Liver (tissue), 7 donors: ENCODE measurements at regions not wholly inside any gene's neighbourhood (a gene's known extent, or its start where the extent isn't known, plus 50 kb on each side); places are given as distances from the start of the nearest gene placed in this dataset.
A peak's percentile ranks its signal among the peaks of the same experiment; 100 is the strongest.

ENCODE experiments used
- DNase-seq: peaks from one replicate; pipeline ENCODE4 v3.0.0-alpha.2; 2017; ENCODE audit warnings: low spot score
- H3K27ac ChIP-seq, 2 donors: one replicate each; pipeline ENCODE4 v1.7.0; 2013; ENCODE audit warnings: inconsistent platforms in 2 of 2, low read length in 2 of 2, control low read depth in 1 of 2, low read depth in 1 of 2, mild to moderate bottlenecking in 1 of 2
- H3K27me3 ChIP-seq, 4 donors: one replicate each; pipeline versions ENCODE4 v1.6.1 to v1.7.0; 2013; ENCODE audit warnings: low read length in 3 of 4, inconsistent platforms in 1 of 4, mild to moderate bottlenecking in 1 of 4, moderate library complexity in 1 of 4; ENCODE audit not compliant: control insufficient read depth in 4 of 4, insufficient read depth in 4 of 4
- H3K36me3 ChIP-seq, 4 donors: one replicate each; pipeline versions ENCODE4 v1.6.1 to v1.7.0; 2013; ENCODE audit warnings: low read length in 3 of 4, mild to moderate bottlenecking in 3 of 4, low read depth in 1 of 4, moderate library complexity in 1 of 4; ENCODE audit not compliant: control insufficient read depth in 4 of 4, insufficient read depth in 3 of 4
- H3K4me1 ChIP-seq, 4 donors: one replicate each; pipeline versions ENCODE4 v1.6.1 to v1.7.0; 2013; ENCODE audit warnings: low read length in 3 of 4, mild to moderate bottlenecking in 3 of 4, moderate library complexity in 1 of 4; ENCODE audit not compliant: control insufficient read depth in 4 of 4, insufficient read depth in 4 of 4
- H3K4me3 ChIP-seq, 3 donors: one replicate each; pipeline versions ENCODE4 v1.6.1 to v1.7.0; 2013; ENCODE audit warnings: low read length in 3 of 3, control low read depth in 1 of 3, low read depth in 1 of 3, mild to moderate bottlenecking in 1 of 3
- H3K9ac ChIP-seq, 2 donors: one replicate each; pipeline ENCODE4 v1.7.0; 2013; ENCODE audit warnings: low read length in 2 of 2, mild to moderate bottlenecking in 2 of 2, moderate library complexity in 2 of 2, control low read depth in 1 of 2, low read depth in 1 of 2
- H3K9me3 ChIP-seq, 4 donors: one replicate each; pipeline versions ENCODE4 v1.6.1 to v1.7.0; 2013; ENCODE audit warnings: low read length in 3 of 4; ENCODE audit not compliant: control insufficient read depth in 4 of 4
- EGR1 ChIP-seq, 2 donors: IDR thresholded peaks; 2 replicates each; pipeline ENCODE4 v1.6.1; 2016 to 2018; ENCODE audit warnings: antibody characterized with exemption in 2 of 2, low read depth in 2 of 2
- FOXA1 ChIP-seq: IDR thresholded peaks from 2 replicates; pipeline ENCODE4 v1.6.1; 2016; ENCODE audit warnings: antibody characterized with exemption
- FOXA2 ChIP-seq: IDR thresholded peaks from 2 replicates; pipeline ENCODE4 v1.6.1; 2016; ENCODE audit warnings: antibody characterized with exemption
- GABPA ChIP-seq, 2 donors: IDR thresholded peaks in 1 of 2; conservative IDR thresholded peaks in 1 of 2; 2 replicates each; pipeline ENCODE4 v1.6.1; 2016; ENCODE audit warnings: antibody characterized with exemption in 2 of 2, mild to moderate bottlenecking in 1 of 2, moderate library complexity in 1 of 2
- HNF4A ChIP-seq, 2 donors: conservative IDR thresholded peaks; 2 replicates each; pipeline ENCODE4 v1.6.1; 2016; ENCODE audit warnings: antibody characterized with exemption in 2 of 2, mild to moderate bottlenecking in 2 of 2
- HNF4G ChIP-seq: IDR thresholded peaks from 2 replicates; pipeline ENCODE4 v1.6.1; 2016; ENCODE audit warnings: antibody characterized with exemption
- JUND ChIP-seq, 2 donors: IDR thresholded peaks; 2 replicates each; pipeline ENCODE4 v1.6.1; 2016; ENCODE audit warnings: antibody characterized with exemption in 2 of 2
- MAX ChIP-seq: IDR thresholded peaks from 2 replicates; pipeline ENCODE4 v1.6.1; 2016; ENCODE audit warnings: antibody characterized with exemption
- NR2F2 ChIP-seq: IDR thresholded peaks from 2 replicates; pipeline ENCODE4 v1.6.1; 2016; ENCODE audit warnings: antibody characterized with exemption
- REST ChIP-seq: IDR thresholded peaks from 2 replicates; pipeline ENCODE4 v1.6.1; 2016; ENCODE audit warnings: antibody characterized with exemption, mild to moderate bottlenecking
- RXRA ChIP-seq, 2 donors: IDR thresholded peaks; 2 replicates each; pipeline ENCODE4 v1.6.1; 2017 to 2018; ENCODE audit warnings: antibody characterized with exemption in 2 of 2, mild to moderate bottlenecking in 1 of 2
- SP1 ChIP-seq: IDR thresholded peaks from 2 replicates; pipeline ENCODE4 v1.6.1; 2018; ENCODE audit warnings: antibody characterized with exemption, mild to moderate bottlenecking
- TAF1 ChIP-seq: conservative IDR thresholded peaks from 2 replicates; pipeline ENCODE4 v1.6.1; 2016; ENCODE audit warnings: antibody characterized with exemption, mild to moderate bottlenecking
- YY1 ChIP-seq: IDR thresholded peaks from 2 replicates; pipeline ENCODE4 v1.6.1; 2016; ENCODE audit warnings: antibody characterized with exemption, mild to moderate bottlenecking
- ZBTB33 ChIP-seq: IDR thresholded peaks from 2 replicates; pipeline ENCODE4 v1.6.1; 2016; ENCODE audit warnings: antibody characterized with exemption
- WGBS: extraction: QIAGEN DNeasy Blood & Tissue Kit; methylation state at CpG from one replicate; pipeline ENCODE4 v1.1.7; 2013; 5-methylcytosine and 5-hydroxymethylcytosine counted together
- donor health status: healthy.
- donor health status: healthy.
- donor health status: healthy.
- donor health status: healthy.

GRCh38 chr4:178329226-178329872 is 887.1 kb upstream of the AGA start:
- no peak for DNase-seq
- no peaks in the 10 kb centered on the region for H3K36me3 ChIP-seq
- H3K9me3 ChIP-seq = no peaks in the 10 kb centered on the region
- H3K27me3 ChIP-seq = no peaks in the 10 kb centered on the region
- no peak overlapping the region for H3K9ac ChIP-seq
- TF ChIP-seq FOXA2 = no peak
- no peak for TF ChIP-seq YY1
- no peak for TF ChIP-seq ZBTB33
- no peak for TF ChIP-seq JUND (IDR thresholded peaks at IDR 0.05)
- TF ChIP-seq RXRA (IDR thresholded peaks at IDR 0.05) = no peak
- no peak for TF ChIP-seq NR2F2
- TF ChIP-seq TAF1 = no peak
- no peak for TF ChIP-seq SP1
- TF ChIP-seq FOXA1 = no peak
- TF ChIP-seq EGR1 (IDR thresholded peaks at IDR 0.05; ENCODE audit: low read depth in 2 of 2) = no peak
- TF ChIP-seq MAX = no peak
- no peak for TF ChIP-seq HNF4A (conservative IDR thresholded peaks at IDR 0.05)
- no peak overlapping the region for H3K4me3 ChIP-seq
- WGBS = 65% methylated on average over 3 of the region's 3 CpGs
- H3K4me1 ChIP-seq = no peaks in the 10 kb centered on the region
- H3K27ac ChIP-seq = no peak overlapping the region

DNA sequence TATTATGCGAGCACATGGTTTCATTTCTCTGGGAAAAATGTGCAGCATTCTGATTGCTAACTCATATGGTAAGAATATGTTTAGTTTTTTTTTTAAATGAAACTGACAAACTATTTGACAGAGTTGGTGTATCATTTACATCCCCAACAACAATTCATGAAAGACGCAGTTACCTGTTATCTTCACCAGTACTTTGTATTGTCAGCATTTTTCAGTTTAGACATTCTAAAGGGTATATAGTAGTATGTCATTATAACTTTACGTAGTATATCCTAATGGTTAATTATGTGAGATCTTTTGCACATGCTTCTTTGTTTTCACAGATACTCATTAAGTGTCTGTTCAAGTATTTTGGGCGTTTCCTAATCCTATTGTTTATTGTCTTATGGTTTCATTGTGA is 891.1 kb upstream of the AGA start:
- 84% methylated on average over 4 of the region's 4 CpGs for WGBS
- no peak overlapping the region for H3K27ac ChIP-seq

DNA sequence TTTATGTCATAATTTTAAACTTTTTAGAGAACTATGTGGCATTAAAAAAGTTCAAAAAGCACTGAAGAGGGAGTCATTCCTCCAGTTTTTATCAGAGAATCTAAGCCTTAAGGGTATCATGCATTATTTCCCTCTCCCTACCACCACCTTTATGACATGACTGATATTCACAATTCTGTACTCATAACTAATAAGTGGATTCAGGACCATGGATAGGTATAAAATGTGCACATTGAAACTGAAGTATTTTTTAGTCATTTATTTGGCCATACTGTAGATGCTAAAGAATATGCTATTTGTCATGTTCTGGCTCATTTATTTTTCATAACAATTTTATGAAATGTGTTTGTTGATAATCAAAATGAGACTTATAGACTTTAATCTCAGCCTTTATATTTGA is 897.5 kb upstream of the AGA start:
- TF ChIP-seq REST = peak; percentile 96
- TF ChIP-seq FOXA1 = no peak
- H3K4me1 ChIP-seq = no peaks in the 10 kb centered on the region
- no peak for DNase-seq
- no peak overlapping the region for H3K27ac ChIP-seq
- no peak overlapping the region for H3K9ac ChIP-seq
- no peaks in the 10 kb centered on the region for H3K9me3 ChIP-seq
- no peaks in the 10 kb centered on the region for H3K36me3 ChIP-seq
- no peaks in the 10 kb centered on the region for H3K27me3 ChIP-seq
- H3K4me3 ChIP-seq = no peak overlapping the region

More for the DNA sequence above, 891.1 kb upstream of the AGA start:
- no peaks in the 10 kb centered on the region for H3K36me3 ChIP-seq
- H3K9me3 ChIP-seq = no peaks in the 10 kb centered on the region
- no peak overlapping the region for H3K4me3 ChIP-seq
- TF ChIP-seq HNF4G (no peak), YY1 (no peak), GABPA (IDR thresholded peaks at IDR 0.05 in 1 of 2, conservative IDR thresholded peaks at IDR 0.05 in 1 of 2) (no peak)
- no peak for DNase-seq
- H3K27me3 ChIP-seq = no peaks in the 10 kb centered on the region
- H3K4me1 ChIP-seq = no peaks in the 10 kb centered on the region
- H3K9ac ChIP-seq = no peak overlapping the region
